Activated CD4-positive, alpha-beta memory T cell treated with anti-CD3 and anti-CD28 coated beads for 36 hours (primary cell): ENCODE measurements at regions not wholly inside any gene's neighbourhood (a gene's known extent, or its start where the extent isn't known, plus 50 kb on each side); places are given as distances from the start of the nearest gene placed in this dataset.
"Not testable (repeated sequence)": the region's sequence is repeated elsewhere in the genome, so short reads cannot be mapped to it uniquely, and the experiment has no call there.

Experiments
- CTCF ChIA-PET: fragments of 350-600 bp; sonication (Branson Sonifier 250); formaldehyde crosslinking; loops from one replicate; lab custom pipeline; 2021; ENCODE audit warnings: antibody characterized with exemption, inconsistent platforms; lab: Charles Lee
- POLR2A ChIA-PET: fragments of 350-600 bp; sonication (Branson Sonifier 250); formaldehyde crosslinking; loops from one replicate; lab custom pipeline; 2021; ENCODE audit warnings: antibody characterized with exemption; lab: Charles Lee
- DNase-seq: peaks from one replicate; pipeline ENCODE4 v3.0.0-alpha.2; 2020
- H3K27ac Mint-ChIP-seq: one replicate; pipeline ENCODE4 v1.8.0; 2021; ENCODE audit warnings: mixed read lengths
- H3K27me3 Mint-ChIP-seq: one replicate; pipeline ENCODE4 v1.8.0; 2021; ENCODE audit warnings: mixed read lengths
- H3K36me3 Mint-ChIP-seq: one replicate; pipeline ENCODE4 v1.8.0; 2021; ENCODE audit warnings: mixed read lengths
- H3K4me1 Mint-ChIP-seq: one replicate; pipeline ENCODE4 v1.8.0; 2021; ENCODE audit warnings: low read depth, mixed read lengths
- H3K4me3 Mint-ChIP-seq: one replicate; pipeline ENCODE4 v1.8.0; 2021; ENCODE audit warnings: mild to moderate bottlenecking, mixed read lengths
- H3K9me3 Mint-ChIP-seq: one replicate; pipeline ENCODE4 v1.8.0; 2021; ENCODE audit warnings: mixed read lengths
- intact Hi-C: fragments of 100-400 bp; cut with micrococcal nuclease; formaldehyde crosslinking; loops from one replicate; pipeline ENCODE4 v1.15.1; 2023

GRCh38 chr3:40923651-40924050 lies 275.7 kb upstream of the CTNNB1 start:
- POLR2A ChIA-PET = no interaction called here
- H3K4me1 Mint-ChIP-seq = no peaks in the 10 kb centered on the region
- no peak overlapping the region for H3K27ac Mint-ChIP-seq
- H3K27me3 Mint-ChIP-seq = peaks cover 19% of the 10 kb centered on the region
- H3K36me3 Mint-ChIP-seq = no peaks in the 10 kb centered on the region
- CTCF ChIA-PET = no interaction called here
- H3K9me3 Mint-ChIP-seq = no peaks in the 10 kb centered on the region
- no peak overlapping the region for H3K4me3 Mint-ChIP-seq
- intact Hi-C loops = no loop called here
- no peak for DNase-seq

GRCh38 chr3:40924559-40925141 lies 274.7 kb upstream of the CTNNB1 start:
- no peaks in the 10 kb centered on the region for H3K4me1 Mint-ChIP-seq
- H3K27me3 Mint-ChIP-seq = peaks cover 26% of the 10 kb centered on the region
- no peaks in the 10 kb centered on the region for H3K9me3 Mint-ChIP-seq
- POLR2A ChIA-PET = no interaction called here
- CTCF ChIA-PET = no interaction called here
- intact Hi-C loops = no loop called here
- no peaks in the 10 kb centered on the region for H3K36me3 Mint-ChIP-seq
- no peak overlapping the region for H3K27ac Mint-ChIP-seq
- H3K4me3 Mint-ChIP-seq = no peak overlapping the region
- no peak for DNase-seq

GRCh38 chr3:40925231-40925630 lies 274.1 kb upstream of the CTNNB1 start:
- CTCF ChIA-PET = no interaction called here

GRCh38 chr3:40930131-40930538 lies 269.2 kb upstream of the CTNNB1 start:
- Mint-ChIP-seq H3K36me3 (no peaks in the 10 kb centered on the region), H3K27ac (no peak overlapping the region), H3K9me3 (no peaks in the 10 kb centered on the region), H3K4me1 (no peaks in the 10 kb centered on the region), H3K27me3 (peaks cover 21% of the 10 kb centered on the region), H3K4me3 (no peak overlapping the region)
- intact Hi-C loops = no loop called here
- CTCF ChIA-PET = no interaction called here
- DNase-seq = no peak
- POLR2A ChIA-PET = no interaction called here

More at GRCh38 chr3:40925231-40925630, 274.1 kb upstream of the CTNNB1 start:
- Mint-ChIP-seq H3K27ac (no peak overlapping the region), H3K4me1 (no peaks in the 10 kb centered on the region), H3K9me3 (no peaks in the 10 kb centered on the region), H3K4me3 (no peak overlapping the region), H3K36me3 (no peaks in the 10 kb centered on the region), H3K27me3 (peaks cover 26% of the 10 kb centered on the region)
- POLR2A ChIA-PET = no interaction called here
- intact Hi-C loops = no loop called here
- no peak for DNase-seq

GRCh38 chr3:40930756-40931155 lies 268.5 kb upstream of the CTNNB1 start:
- Mint-ChIP-seq H3K9me3 (no peaks in the 10 kb centered on the region), H3K27me3 (peaks cover 21% of the 10 kb centered on the region), H3K36me3 (no peaks in the 10 kb centered on the region), H3K4me3 (no peak overlapping the region), H3K4me1 (no peaks in the 10 kb centered on the region), H3K27ac (no peak overlapping the region)
- no peak for DNase-seq
- ChIA-PET POLR2A (no interaction called here), CTCF (no interaction called here)
- intact Hi-C loops = no loop called here

- no peak for DNase-seq
- H3K36me3 Mint-ChIP-seq = no peaks in the 10 kb centered on the region
- H3K4me1 Mint-ChIP-seq = no peaks in the 10 kb centered on the region
- H3K4me3 Mint-ChIP-seq = no peak overlapping the region
- no peak overlapping the region for H3K27ac Mint-ChIP-seq
- ChIA-PET CTCF (interaction anchor here (0.7 kb wide), 1 partner anchor 9 kb away, joined by 4 read pairs; no protein-coding TSS in a partner anchor), POLR2A (no interaction called here)
- intact Hi-C loops = no loop called here
- no peaks in the 10 kb centered on the region for H3K9me3 Mint-ChIP-seq
- H3K27me3 Mint-ChIP-seq = no peaks in the 10 kb centered on the region
Measured at GRCh38 chr3:40938591-40938990, 260.7 kb upstream of the CTNNB1 start.

GRCh38 chr3:40939030-40939740 lies 260.1 kb upstream of the CTNNB1 start:
- intact Hi-C loops = no loop called here
- no peak overlapping the region for H3K27ac Mint-ChIP-seq
- no peak overlapping the region for H3K4me3 Mint-ChIP-seq
- H3K36me3 Mint-ChIP-seq = no peaks in the 10 kb centered on the region
- CTCF ChIA-PET = no interaction called here
- no peaks in the 10 kb centered on the region for H3K9me3 Mint-ChIP-seq
- no peak for DNase-seq
- no peaks in the 10 kb centered on the region for H3K4me1 Mint-ChIP-seq
- POLR2A ChIA-PET = no interaction called here
- no peaks in the 10 kb centered on the region for H3K27me3 Mint-ChIP-seq

GRCh38 chr3:40939741-40940130 lies 259.6 kb upstream of the CTNNB1 start:
- CTCF ChIA-PET = no interaction called here
- intact Hi-C loops = no loop called here
- no peaks in the 10 kb centered on the region for H3K27me3 Mint-ChIP-seq

GRCh38 chr3:40940651-40941050 lies 258.7 kb upstream of the CTNNB1 start:
- CTCF ChIA-PET = no interaction called here
- POLR2A ChIA-PET = no interaction called here
- Mint-ChIP-seq H3K27me3 (no peaks in the 10 kb centered on the region), H3K27ac (no peak overlapping the region), H3K36me3 (no peaks in the 10 kb centered on the region), H3K9me3 (no peaks in the 10 kb centered on the region), H3K4me1 (no peaks in the 10 kb centered on the region), H3K4me3 (no peak overlapping the region)
- intact Hi-C loops = no loop called here
- DNase-seq = no peak

More at GRCh38 chr3:40939741-40940130, 259.6 kb upstream of the CTNNB1 start:
- POLR2A ChIA-PET = no interaction called here
- H3K36me3 Mint-ChIP-seq = no peaks in the 10 kb centered on the region
- H3K9me3 Mint-ChIP-seq = no peaks in the 10 kb centered on the region
- no peaks in the 10 kb centered on the region for H3K4me1 Mint-ChIP-seq
- no peak overlapping the region for H3K4me3 Mint-ChIP-seq
- DNase-seq = no peak
- H3K27ac Mint-ChIP-seq = no peak overlapping the region

GRCh38 chr3:40947022-40947421 lies 252.3 kb upstream of the CTNNB1 start:
- intact Hi-C loops, H3K27me3 Mint-ChIP-seq, POLR2A ChIA-PET, H3K36me3 Mint-ChIP-seq, H3K4me3 Mint-ChIP-seq, DNase-seq, H3K27ac Mint-ChIP-seq, H3K4me1 Mint-ChIP-seq: not testable (repeated sequence)
- CTCF ChIA-PET = interaction anchor here (0.6 kb wide), 1 partner anchor 9 kb away, joined by 4 read pairs; no protein-coding TSS in a partner anchor
- H3K9me3 Mint-ChIP-seq = peaks cover 13% of the 10 kb centered on the region

- POLR2A ChIA-PET, intact Hi-C loops: not testable (repeated sequence)
Measured at GRCh38 chr3:40949347-40949746, 250.0 kb upstream of the CTNNB1 start.

GRCh38 chr3:40951636-40952035 lies 247.7 kb upstream of the CTNNB1 start:
- CTCF ChIA-PET = interaction anchor here (0.9 kb wide), 1 partner anchor 19 kb away, joined by 3 read pairs; no protein-coding TSS in a partner anchor

More at GRCh38 chr3:40949347-40949746, 250.0 kb upstream of the CTNNB1 start:
- H3K27ac Mint-ChIP-seq, DNase-seq, H3K27me3 Mint-ChIP-seq, H3K4me1 Mint-ChIP-seq, H3K4me3 Mint-ChIP-seq, CTCF ChIA-PET, H3K36me3 Mint-ChIP-seq: not testable (repeated sequence)
- peaks cover 30% of the 10 kb centered on the region for H3K9me3 Mint-ChIP-seq

More at GRCh38 chr3:40951636-40952035, 247.7 kb upstream of the CTNNB1 start:
- Mint-ChIP-seq H3K36me3 (peaks cover 2% of the 10 kb centered on the region), H3K27me3 (peaks cover 7% of the 10 kb centered on the region), H3K9me3 (peaks cover 22% of the 10 kb centered on the region), H3K4me1 (no peaks in the 10 kb centered on the region), H3K27ac (no peak overlapping the region), H3K4me3 (no peak overlapping the region)
- POLR2A ChIA-PET = no interaction called here
- intact Hi-C loops = no loop called here
- no peak for DNase-seq
